GM19372 (cell line): ENCODE measurements at regions not wholly inside any gene's neighbourhood (a gene's known extent, or its start where the extent isn't known, plus 50 kb on each side); places are given as distances from the start of the nearest gene placed in this dataset.

ENCODE experiments used
- ATAC-seq: cut with Tn5 transposase; IDR thresholded peaks from one replicate; pipeline ENCODE4 v1.9.1; 2021; ENCODE audit warnings: mild to moderate bottlenecking, low read depth, moderate library complexity; ENCODE audit not compliant: unreplicated experiment

- no peak for ATAC-seq
Measured at GRCh38 chr1:81144240-81144825, 656.4 kb upstream of the ADGRL2 start.

GRCh38 chr1:81142099-81142826 lies 658.5 kb upstream of the ADGRL2 start:
- no peak for ATAC-seq

GRCh38 chr1:81135524-81135923 lies 665.2 kb upstream of the ADGRL2 start:
- no peak for ATAC-seq

- ATAC-seq: no peak
Measured at GRCh38 chr1:81129776-81130175, 671.0 kb upstream of the ADGRL2 start.

GRCh38 chr1:81129366-81129765 lies 671.4 kb upstream of the ADGRL2 start:
- ATAC-seq: no peak

- no peak for ATAC-seq
Measured at GRCh38 chr1:81128079-81128478, 672.7 kb upstream of the ADGRL2 start.

- ATAC-seq: no peak
Measured at GRCh38 chr1:81126989-81127581, 673.6 kb upstream of the ADGRL2 start.

- ATAC-seq: no peak
Measured at GRCh38 chr1:81125672-81126071, 675.1 kb upstream of the ADGRL2 start.

GRCh38 chr1:81121306-81121705 lies 679.4 kb upstream of the ADGRL2 start:
- ATAC-seq: no peak

GRCh38 chr1:81119319-81119718 lies 681.4 kb upstream of the ADGRL2 start:
- no peak for ATAC-seq

GRCh38 chr1:81118550-81118949 lies 682.2 kb upstream of the ADGRL2 start:
- ATAC-seq: no peak

GRCh38 chr1:81115422-81115821 lies 685.3 kb upstream of the ADGRL2 start:
- ATAC-seq: no peak

GRCh38 chr1:81114191-81114590 lies 686.5 kb upstream of the ADGRL2 start:
- no peak for ATAC-seq

GRCh38 chr1:81113688-81114087 lies 687.0 kb upstream of the ADGRL2 start:
- ATAC-seq: no peak

GRCh38 chr1:81111818-81112217 lies 688.9 kb upstream of the ADGRL2 start:
- no peak for ATAC-seq

- ATAC-seq: no peak
Measured at GRCh38 chr1:81109038-81109437, 691.7 kb upstream of the ADGRL2 start.

GRCh38 chr1:81097860-81098259 lies 702.9 kb upstream of the ADGRL2 start:
- no peak for ATAC-seq

- ATAC-seq: no peak
Measured at GRCh38 chr1:81073580-81073979, 727.2 kb upstream of the ADGRL2 start.

GRCh38 chr1:81071969-81072753 lies 728.6 kb upstream of the ADGRL2 start:
- no peak for ATAC-seq

GRCh38 chr1:81071072-81071858 lies 729.5 kb upstream of the ADGRL2 start:
- no peak for ATAC-seq
